HepG2 (cell line): ENCODE measurements at regions not wholly inside any gene's neighbourhood (a gene's known extent, or its start where the extent isn't known, plus 50 kb on each side); places are given as distances from the start of the nearest gene placed in this dataset.

Experiments used
- ATAC-seq: fragments of 200-7000 bp; cut with Tn5 transposase; 3 replicates; pipeline ENCODE4 v1.9.1; 2020; ENCODE audit warnings: mild to moderate bottlenecking, moderate library complexity
- BruUV-seq: library from RNA; stranded (reverse); fragments of 400-500 nt; replicated peaks from 2 replicates; lab custom pipeline; 2021; lab: Mats Ljungman, UMichigan
- CTCF ChIA-PET: fragments of 300-600 bp; formaldehyde crosslinking; extraction: SDS; loops from one replicate; lab custom pipeline; 2021; ENCODE audit warnings: low total read pairs, inconsistent platforms, low intra/inter-chr PET ratio; lab: Yijun Ruan, JAX
- POLR2A ChIA-PET: fragments of 350-600 bp; sonication (Branson Sonifier 250); formaldehyde crosslinking; loops from one replicate; lab custom pipeline; 2020; ENCODE audit warnings: antibody characterized with exemption, inconsistent platforms; lab: Yijun Ruan, JAX
- DNase-seq: peaks from one replicate; pipeline ENCODE4 v3.0.0-alpha.2; 2015; ENCODE audit warnings: low spot score
- FAIRE-seq: peaks from 3 replicates; lab custom pipeline; 2011; peaks lifted over from hg19 to GRCh38; lab: Jason Lieb, UNC
- H2AFZ ChIP-seq: one replicate; pipeline ENCODE4 v1.6.1; 2011; ENCODE audit warnings: low read length, inconsistent platforms
- H3K27ac ChIP-seq: fragments of 300-600 bp; 3 replicates; pipeline ENCODE4 v1.8.0; 2011; ENCODE audit warnings: mixed run types, mild to moderate bottlenecking, mixed read lengths, low read length, inconsistent platforms; ENCODE audit not compliant: insufficient read depth; ENCODE audit errors: extremely low read length
- H3K27me3 ChIP-seq, 2 experiments: fragments of 200-600 bp in 1 of 2; 2 replicates in 1 of 2; 3 replicates in 1 of 2; pipeline versions ENCODE4 v1.6.0 to v1.8.0; 2011; ENCODE audit warnings: low read length in 2 of 2, mild to moderate bottlenecking in 2 of 2, moderate library complexity in 2 of 2, inconsistent platforms in 1 of 2; ENCODE audit not compliant: insufficient read depth in 2 of 2, control insufficient read depth in 1 of 2
- H3K36me3 ChIP-seq, 2 experiments: fragments of 200-600 bp in 1 of 2; replicated peaks in 1 of 2; 2 replicates in 1 of 2; 3 replicates in 1 of 2; pipeline versions ENCODE4 v1.5.1 to v1.8.0; 2011; ENCODE audit warnings: low read length in 2 of 2, inconsistent platforms in 1 of 2; ENCODE audit not compliant: insufficient read depth in 2 of 2, control insufficient read depth in 1 of 2
- H3K4me1 ChIP-seq: 2 replicates; pipeline ENCODE4 v1.5.1; 2012; ENCODE audit warnings: low read length, inconsistent platforms; ENCODE audit not compliant: insufficient read depth
- H3K4me2 ChIP-seq: 2 replicates; pipeline ENCODE4 v1.6.0; 2011; ENCODE audit warnings: low read depth, low read length, inconsistent platforms
- H3K4me3 ChIP-seq, 3 experiments: fragments of 200-600 bp in 1 of 3; sonication (generic), shearing (Covaris generic) in 1 of 3; replicated peaks in 1 of 3; 2 replicates each; pipeline ENCODE4 v1.5.1; 2011 to 2016; ENCODE audit warnings: low read length in 3 of 3, inconsistent platforms in 2 of 3, low read depth in 2 of 3, mild to moderate bottlenecking in 2 of 3, control low read depth in 1 of 3, mixed read lengths in 1 of 3; ENCODE audit not compliant: insufficient read depth in 1 of 3
- H3K79me2 ChIP-seq: one replicate; pipeline ENCODE4 v1.6.1; 2011; ENCODE audit warnings: low read length, inconsistent platforms; ENCODE audit not compliant: insufficient read depth
- H3K9ac ChIP-seq: 2 replicates; pipeline ENCODE4 v1.6.0; 2011; ENCODE audit warnings: mild to moderate bottlenecking, low read depth, low read length, inconsistent platforms; ENCODE audit not compliant: insufficient read depth
- H3K9me3 ChIP-seq: 2 replicates; pipeline ENCODE4 v1.5.1; 2012; ENCODE audit warnings: mild to moderate bottlenecking, low read length
- H4K20me1 ChIP-seq: 2 replicates; pipeline ENCODE4 v1.6.0; 2011; ENCODE audit warnings: inconsistent platforms, mild to moderate bottlenecking, low read length, moderate library complexity; ENCODE audit not compliant: insufficient read depth
- CSRNP1 ChIP-seq: sonication (generic); formaldehyde crosslinking; IDR thresholded peaks from 2 replicates; pipeline ENCODE4 v1.8.1; 2023; ENCODE audit warnings: mild to moderate bottlenecking, missing genetic modification reagents
- GABPB1 ChIP-seq: IDR thresholded peaks from 2 replicates; pipeline ENCODE4 v1.6.1; 2016; ENCODE audit warnings: mild to moderate bottlenecking, missing genetic modification reagents, moderate library complexity, missing compliant biosample characterization
- HMGA1 ChIP-seq: sonication (generic); formaldehyde crosslinking; conservative IDR thresholded peaks from 2 replicates; pipeline ENCODE4 v1.4.0; 2020; ENCODE audit warnings: missing genetic modification reagents
- HNRNPH1 ChIP-seq: fragments of 200-400 bp; formaldehyde crosslinking; optimal IDR thresholded peaks from 2 replicates; pipeline ENCODE3; 2017; ENCODE audit warnings: mild to moderate bottlenecking, low read depth, low read length
- MXD3 ChIP-seq: IDR thresholded peaks from 2 replicates; pipeline ENCODE4 v1.6.1; 2016; ENCODE audit warnings: mild to moderate bottlenecking, missing biosample characterization, missing genetic modification reagents
- RBM22 ChIP-seq: fragments of 200-400 bp; formaldehyde crosslinking; optimal IDR thresholded peaks from 2 replicates; pipeline ENCODE3; 2017; ENCODE audit warnings: mild to moderate bottlenecking, low read length, moderate library complexity
- ZBTB43 ChIP-seq: sonication (generic); formaldehyde crosslinking; conservative IDR thresholded peaks from 2 replicates; pipeline ENCODE4 v1.4.0; 2020; ENCODE audit warnings: missing genetic modification reagents
- ZNF501 ChIP-seq: sonication (generic); formaldehyde crosslinking; IDR thresholded peaks from 2 replicates; pipeline ENCODE4 v1.5.1; 2020; ENCODE audit warnings: mild to moderate bottlenecking, moderate library complexity, missing genetic modification reagents
- WGBS: methylation state at CpG from one replicate; pipeline ENCODE4 v1.1.6; 2017; ENCODE audit warnings: low lambda C conversion rate; 5-methylcytosine and 5-hydroxymethylcytosine counted together
- in situ Hi-C: cut with HindIII; loops from 2 replicates; pipeline ENCODE4 v1.10.0; 2017; ENCODE audit warnings: low pct_unique_long_range_greater_than_20kb; ENCODE audit not compliant: extremely low pct_ligation_motif_present
- intact Hi-C: fragments of 100-400 bp; cut with micrococcal nuclease; formaldehyde crosslinking; loops from one replicate; pipeline ENCODE4 v1.10.0; 2022; ENCODE audit not compliant: unreplicated experiment

- Histone ChIP-seq H3K36me3 (no peaks in the 10 kb centered on the region), H3K4me3 (no peak overlapping the region), H3K9me3 (no peaks in the 10 kb centered on the region), H3K27me3 (no peaks in the 10 kb centered on the region), H2AFZ (no peak overlapping the region), H3K4me2 (no peak overlapping the region), H3K27ac (no peak overlapping the region), H4K20me1 (no peaks in the 10 kb centered on the region), H3K9ac (no peak overlapping the region), H3K4me1 (no peaks in the 10 kb centered on the region), H3K79me2 (no peaks in the 10 kb centered on the region)
- ATAC-seq (no peak), DNase-seq (no peak), FAIRE-seq (no peak)
- TF ChIP-seq RBM22 (no peak), HNRNPH1 (no peak), CSRNP1 (CRISPR knock-in tag) (no peak), ZBTB43 (CRISPR knock-in tag) (no peak), MXD3 (CRISPR knock-in tag) (no peak)
- in situ Hi-C loops (no loop called here), intact Hi-C loops (no loop called here)
- no TSS peak for BruUV-seq
- CTCF ChIA-PET = no interaction called here
- POLR2A ChIA-PET = no interaction called here
Measured at GRCh38 chr3:148297013-148297412, 400.7 kb upstream of the AGTR1 start.

GRCh38 chr3:148307443-148307843 is 390.3 kb upstream of the AGTR1 start:
- in situ Hi-C loops = no loop called here
- Histone ChIP-seq H3K9ac (no peak overlapping the region), H3K79me2 (no peaks in the 10 kb centered on the region), H4K20me1 (no peaks in the 10 kb centered on the region), H3K27me3 (no peaks in the 10 kb centered on the region), H2AFZ (no peak overlapping the region), H3K36me3 (no peaks in the 10 kb centered on the region)
- CTCF ChIA-PET = no interaction called here
- 0% methylated on average over 2 of the region's 2 CpGs for WGBS
- TF ChIP-seq HMGA1 (CRISPR knock-in tag) = no peak
- TF ChIP-seq ZNF501 (CRISPR knock-in tag) = no peak
- TF ChIP-seq GABPB1 (CRISPR knock-in tag) = no peak
- TF ChIP-seq, all 625 proteins: peak for 0
- no peak overlapping the region for H3K4me2 ChIP-seq
- FAIRE-seq (no peak), ATAC-seq (no peak), DNase-seq (no peak)
- no TSS peak for BruUV-seq
- no peaks in the 10 kb centered on the region for H3K4me1 ChIP-seq
- no peaks in the 10 kb centered on the region for H3K9me3 ChIP-seq
- intact Hi-C loops = no loop called here
- H3K27ac ChIP-seq = no peak overlapping the region
- H3K4me3 ChIP-seq = no peak overlapping the region
- POLR2A ChIA-PET = no interaction called here
